IPS DF 19.7 (cell line): ENCODE measurements at regions not wholly inside any gene's neighbourhood (a gene's known extent, or its start where the extent isn't known, plus 50 kb on each side); places are given as distances from the start of the nearest gene placed in this dataset.

Source experiments
- DNase-seq: peaks from one replicate; pipeline ENCODE4 v3.0.0-alpha.2; 2013; ENCODE audit warnings: low read depth, low spot score

GRCh38 chr2:6723865-6724604 is 141.7 kb downstream of the CMPK2 start:
- no peak for DNase-seq

- DNase-seq, result no peak
Measured at GRCh38 chr2:6724605-6725140, 141.0 kb downstream of the CMPK2 start.

GRCh38 chr2:6728156-6728555 is 137.6 kb downstream of the CMPK2 start:
- no peak for DNase-seq

GRCh38 chr2:6730003-6730402 is 135.7 kb downstream of the CMPK2 start:
- DNase-seq, result no peak

GRCh38 chr2:6730649-6731532 is 134.8 kb downstream of the CMPK2 start:
- DNase-seq, result no peak

GRCh38 chr2:6739547-6739946 is 126.2 kb downstream of the CMPK2 start:
- DNase-seq, result no peak

- DNase-seq, result no peak
Measured at GRCh38 chr2:6741229-6741628, 124.5 kb downstream of the CMPK2 start.

- no peak for DNase-seq
Measured at GRCh38 chr2:6744038-6744437, 121.7 kb downstream of the CMPK2 start.

GRCh38 chr2:6747433-6747832 is 118.3 kb downstream of the CMPK2 start:
- no peak for DNase-seq

- DNase-seq, result no peak
Measured at GRCh38 chr2:6748406-6749067, 117.2 kb downstream of the CMPK2 start.

- no peak for DNase-seq
Measured at GRCh38 chr2:6749962-6750361, 115.7 kb downstream of the CMPK2 start.

- DNase-seq, result no peak
Measured at GRCh38 chr2:6750411-6751158, 115.1 kb downstream of the CMPK2 start.

- no peak for DNase-seq
Measured at GRCh38 chr2:6754419-6754818, 111.3 kb downstream of the CMPK2 start.

GRCh38 chr2:6755456-6755855 is 110.3 kb downstream of the CMPK2 start:
- DNase-seq, result no peak

- no peak for DNase-seq
Measured at GRCh38 chr2:6757215-6757614, 108.5 kb downstream of the CMPK2 start.

- DNase-seq, result no peak
Measured at GRCh38 chr2:6759689-6760088, 106.0 kb downstream of the CMPK2 start.

GRCh38 chr2:6760132-6760531 is 105.6 kb downstream of the CMPK2 start:
- no peak for DNase-seq

- peak; percentile 50 for DNase-seq
Measured at GRCh38 chr2:6764968-6765723, 100.6 kb downstream of the CMPK2 start.

GRCh38 chr2:6769346-6769745 is 96.4 kb downstream of the CMPK2 start:
- no peak for DNase-seq

GRCh38 chr2:6770006-6770405 is 95.7 kb downstream of the CMPK2 start:
- no peak for DNase-seq
